HL-60 (cell line): ENCODE measurements at regions not wholly inside any gene's neighbourhood (a gene's known extent, or its start where the extent isn't known, plus 50 kb on each side); places are given as distances from the start of the nearest gene placed in this dataset.

Experiments
- POLR2AphosphoS5 ChIP-seq: IDR thresholded peaks from 2 replicates; pipeline ENCODE4 v1.6.1; 2012; ENCODE audit warnings: low read depth
- TF ChIP-seq, protein P1 (sequence below): IDR thresholded peaks from one replicate; pipeline ENCODE4 v1.5.1; 2011; ENCODE audit warnings: low read length, control low read depth, inconsistent platforms; ENCODE audit not compliant: insufficient read depth

DNA sequence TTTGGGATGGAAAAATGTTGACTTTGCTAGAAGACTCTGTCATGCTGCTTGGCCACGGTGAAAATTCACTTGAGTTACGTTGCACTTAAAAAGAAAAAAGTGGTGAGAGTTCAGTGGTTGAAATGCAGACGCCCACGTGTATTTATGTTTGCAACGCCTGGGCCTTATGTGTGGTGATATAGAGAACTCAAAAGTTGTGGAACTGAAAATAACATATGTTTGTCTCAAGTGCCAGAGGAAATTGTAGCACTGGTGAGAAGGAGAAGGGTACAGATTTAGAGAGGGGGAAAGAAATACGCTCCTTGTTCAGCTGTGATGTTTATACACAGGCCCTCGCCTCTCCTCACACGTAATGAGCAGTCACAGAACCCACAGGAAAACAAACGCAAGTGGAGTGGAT, 73.6 kb downstream of the EMX2 start:
- TF ChIP-seq, protein P1, sequence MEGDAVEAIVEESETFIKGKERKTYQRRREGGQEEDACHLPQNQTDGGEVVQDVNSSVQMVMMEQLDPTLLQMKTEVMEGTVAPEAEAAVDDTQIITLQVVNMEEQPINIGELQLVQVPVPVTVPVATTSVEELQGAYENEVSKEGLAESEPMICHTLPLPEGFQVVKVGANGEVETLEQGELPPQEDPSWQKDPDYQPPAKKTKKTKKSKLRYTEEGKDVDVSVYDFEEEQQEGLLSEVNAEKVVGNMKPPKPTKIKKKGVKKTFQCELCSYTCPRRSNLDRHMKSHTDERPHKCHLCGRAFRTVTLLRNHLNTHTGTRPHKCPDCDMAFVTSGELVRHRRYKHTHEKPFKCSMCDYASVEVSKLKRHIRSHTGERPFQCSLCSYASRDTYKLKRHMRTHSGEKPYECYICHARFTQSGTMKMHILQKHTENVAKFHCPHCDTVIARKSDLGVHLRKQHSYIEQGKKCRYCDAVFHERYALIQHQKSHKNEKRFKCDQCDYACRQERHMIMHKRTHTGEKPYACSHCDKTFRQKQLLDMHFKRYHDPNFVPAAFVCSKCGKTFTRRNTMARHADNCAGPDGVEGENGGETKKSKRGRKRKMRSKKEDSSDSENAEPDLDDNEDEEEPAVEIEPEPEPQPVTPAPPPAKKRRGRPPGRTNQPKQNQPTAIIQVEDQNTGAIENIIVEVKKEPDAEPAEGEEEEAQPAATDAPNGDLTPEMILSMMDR = no peak
- TF ChIP-seq POLR2AphosphoS5 = no peak
